KBM-7 (cell line): ENCODE measurements at regions not wholly inside any gene's neighbourhood (a gene's known extent, or its start where the extent isn't known, plus 50 kb on each side); places are given as distances from the start of the nearest gene placed in this dataset.

Experiments used
- DNase-seq: peaks from one replicate; pipeline ENCODE4 v3.0.0-alpha.2; 2015
- in situ Hi-C: fragments of 300-500 bp; cut with MboI; formaldehyde crosslinking; loops from 2 replicates; pipeline ENCODE4 v1.14.3; 2020; ENCODE audit warnings: low sequenced_read_pairs, low pct_unique_long_range_greater_than_20kb, mixed read lengths

- in situ Hi-C loops = no loop called here
Measured at GRCh38 chr1:189646066-189646465, 831.6 kb downstream of the BRINP3 start.

GRCh38 chr1:189654906-189655305 lies 822.8 kb downstream of the BRINP3 start:
- in situ Hi-C loops = no loop called here
- no peak for DNase-seq

More at GRCh38 chr1:189646066-189646465, 831.6 kb downstream of the BRINP3 start:
- no peak for DNase-seq

- no peak for DNase-seq
- in situ Hi-C loops = no loop called here
Measured at GRCh38 chr1:189656628-189657530, 820.8 kb downstream of the BRINP3 start.

GRCh38 chr1:189657715-189658114 lies 819.9 kb downstream of the BRINP3 start:
- in situ Hi-C loops = no loop called here
- DNase-seq = no peak

GRCh38 chr1:189658381-189658780 lies 819.3 kb downstream of the BRINP3 start:
- in situ Hi-C loops = no loop called here
- DNase-seq = no peak

- in situ Hi-C loops = no loop called here
Measured at GRCh38 chr1:189659731-189660130, 817.9 kb downstream of the BRINP3 start.

GRCh38 chr1:189662190-189662589 lies 815.5 kb downstream of the BRINP3 start:
- no peak for DNase-seq
- in situ Hi-C loops = no loop called here

More at GRCh38 chr1:189659731-189660130, 817.9 kb downstream of the BRINP3 start:
- no peak for DNase-seq

GRCh38 chr1:189669846-189670245 lies 807.8 kb downstream of the BRINP3 start:
- in situ Hi-C loops = no loop called here
- DNase-seq = no peak

GRCh38 chr1:189673217-189673616 lies 804.4 kb downstream of the BRINP3 start:
- in situ Hi-C loops = no loop called here
- no peak for DNase-seq

- no peak for DNase-seq
- in situ Hi-C loops = no loop called here
Measured at GRCh38 chr1:189675712-189676244, 801.9 kb downstream of the BRINP3 start.

GRCh38 chr1:189678779-189679178 lies 798.9 kb downstream of the BRINP3 start:
- in situ Hi-C loops = no loop called here
- DNase-seq = no peak

- DNase-seq = no peak
- in situ Hi-C loops = no loop called here
Measured at GRCh38 chr1:189681252-189681919, 796.3 kb downstream of the BRINP3 start.

- no peak for DNase-seq
- in situ Hi-C loops = no loop called here
Measured at GRCh38 chr1:189682591-189682990, 795.1 kb downstream of the BRINP3 start.

GRCh38 chr1:189686288-189686687 lies 791.4 kb downstream of the BRINP3 start:
- no peak for DNase-seq
- in situ Hi-C loops = no loop called here

- in situ Hi-C loops = no loop called here
Measured at GRCh38 chr1:189693140-189693539, 784.5 kb downstream of the BRINP3 start.

GRCh38 chr1:189696297-189696696 lies 781.4 kb downstream of the BRINP3 start:
- no peak for DNase-seq
- in situ Hi-C loops = no loop called here

More at GRCh38 chr1:189693140-189693539, 784.5 kb downstream of the BRINP3 start:
- DNase-seq = peak; percentile 0

GRCh38 chr1:189697113-189697512 lies 780.6 kb downstream of the BRINP3 start:
- in situ Hi-C loops = no loop called here
- no peak for DNase-seq

- in situ Hi-C loops = no loop called here
Measured at GRCh38 chr1:189701606-189702005, 776.1 kb downstream of the BRINP3 start.

GRCh38 chr1:189706594-189706993 lies 771.1 kb downstream of the BRINP3 start:
- DNase-seq = no peak
- in situ Hi-C loops = no loop called here

More at GRCh38 chr1:189701606-189702005, 776.1 kb downstream of the BRINP3 start:
- DNase-seq = no peak

GRCh38 chr1:189708674-189709073 lies 769.0 kb downstream of the BRINP3 start:
- DNase-seq = no peak
- in situ Hi-C loops = no loop called here
